Activated naive CD8-positive, alpha-beta T cell treated with anti-CD3 and anti-CD28 coated beads, Interleukin-2, amount 10 ng/mL, durations not matched to agents 7 days and 5 days (primary cell): ENCODE measurements at regions not wholly inside any gene's neighbourhood (a gene's known extent, or its start where the extent isn't known, plus 50 kb on each side); places are given as distances from the start of the nearest gene placed in this dataset.
"Not testable (repeated sequence)": the region's sequence is repeated elsewhere in the genome, so short reads cannot be mapped to it uniquely, and the experiment has no call there.

ENCODE experiments used
- ATAC-seq: fragments of 150-1000 bp; cut with Tn5 transposase; one replicate; pipeline ENCODE4 v1.10.0; 2021; ENCODE audit warnings: low read depth, moderate library complexity
- POLR2A ChIA-PET: fragments of 350-600 bp; sonication (Branson Sonifier 250); formaldehyde crosslinking; loops from one replicate; lab custom pipeline; 2021; ENCODE audit warnings: antibody characterized with exemption; lab: Charles Lee
- DNase-seq: peaks from one replicate; pipeline ENCODE4 v3.0.0; 2021
- H3K27ac Mint-ChIP-seq: one replicate; pipeline ENCODE4 v1.8.0; 2022; ENCODE audit warnings: mild to moderate bottlenecking, mixed read lengths
- H3K27me3 Mint-ChIP-seq: one replicate; pipeline ENCODE4 v1.8.0; 2022; ENCODE audit warnings: mild to moderate bottlenecking, moderate library complexity, mixed read lengths
- H3K36me3 Mint-ChIP-seq: one replicate; pipeline ENCODE4 v1.8.0; 2021; ENCODE audit warnings: mild to moderate bottlenecking, mixed read lengths
- H3K4me1 Mint-ChIP-seq: one replicate; pipeline ENCODE4 v1.8.0; 2021; ENCODE audit warnings: mixed read lengths
- H3K4me3 Mint-ChIP-seq: one replicate; pipeline ENCODE4 v1.8.0; 2022; ENCODE audit warnings: mild to moderate bottlenecking, moderate library complexity, mixed read lengths
- H3K9me3 Mint-ChIP-seq: one replicate; pipeline ENCODE4 v1.8.0; 2021; ENCODE audit warnings: mixed read lengths

DNA sequence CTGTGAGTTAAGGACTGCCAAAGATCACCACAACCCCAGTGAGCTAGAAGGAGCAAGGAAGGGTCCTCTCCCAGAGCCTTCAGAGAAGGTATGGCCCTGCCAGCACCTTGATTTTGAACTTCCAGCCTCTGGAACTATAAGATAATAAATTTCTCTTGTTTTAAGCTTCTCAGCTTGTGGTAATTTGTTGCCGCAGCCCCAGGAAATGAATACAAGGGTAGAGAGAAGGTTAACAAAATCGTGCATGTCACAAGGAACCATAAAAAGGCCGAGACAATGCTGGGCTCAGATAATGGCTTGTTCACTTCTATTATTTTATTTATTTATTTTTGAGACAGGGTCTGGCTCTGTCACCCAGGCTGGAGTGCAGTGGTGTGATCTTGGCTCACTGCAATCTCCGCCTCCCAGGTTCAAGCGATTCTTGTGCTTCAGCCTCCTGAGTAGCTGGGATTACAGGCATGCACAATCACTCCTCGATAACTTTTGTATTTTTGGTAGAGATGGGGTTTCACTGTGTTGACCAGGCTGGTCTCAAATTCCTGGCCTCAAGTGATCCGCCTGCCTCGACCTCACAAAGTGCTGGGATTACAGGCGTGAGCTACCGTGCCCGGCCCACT, 71.5 kb downstream of the WSB1 start:
- POLR2A ChIA-PET, H3K36me3 Mint-ChIP-seq, H3K4me3 Mint-ChIP-seq, H3K27me3 Mint-ChIP-seq, H3K27ac Mint-ChIP-seq, H3K4me1 Mint-ChIP-seq, H3K9me3 Mint-ChIP-seq, ATAC-seq, DNase-seq: not testable (repeated sequence)

DNA sequence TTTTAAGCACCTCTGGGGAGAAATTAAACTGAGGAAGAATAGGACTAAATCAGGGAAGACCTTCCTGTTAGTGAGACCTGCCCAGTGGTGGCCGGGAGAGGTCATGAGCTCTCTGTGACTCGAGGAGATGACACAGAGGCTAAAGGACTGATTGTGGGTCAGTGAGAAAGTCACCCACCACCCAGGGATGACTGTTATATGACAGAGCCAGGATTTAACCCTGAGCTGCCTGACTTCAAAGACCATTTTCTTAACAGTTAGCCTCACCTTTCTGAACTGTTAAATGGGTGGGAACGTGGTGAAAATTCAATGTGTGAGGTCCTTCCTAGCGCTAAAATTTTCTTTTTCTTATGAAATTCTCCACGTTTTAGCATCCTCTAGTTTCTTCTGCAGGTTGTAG, 72.5 kb downstream of the WSB1 start:
- H3K27me3 Mint-ChIP-seq = peaks cover 11% of the 10 kb centered on the region
- DNase-seq = no peak
- no peak overlapping the region for H3K4me3 Mint-ChIP-seq
- H3K9me3 Mint-ChIP-seq = peaks cover 6% of the 10 kb centered on the region
- no peak overlapping the region for H3K27ac Mint-ChIP-seq
- no peak for ATAC-seq
- POLR2A ChIA-PET = no interaction called here
- H3K36me3 Mint-ChIP-seq = no peaks in the 10 kb centered on the region
- no peaks in the 10 kb centered on the region for H3K4me1 Mint-ChIP-seq

GRCh38 chr17:27367121-27367981, 73.4 kb downstream of the WSB1 start:
- H3K9me3 Mint-ChIP-seq = peaks cover 11% of the 10 kb centered on the region
- H3K4me3 Mint-ChIP-seq = no peak overlapping the region
- no peak for DNase-seq
- H3K27ac Mint-ChIP-seq = no peak overlapping the region
- H3K27me3 Mint-ChIP-seq = peaks cover 17% of the 10 kb centered on the region
- H3K4me1 Mint-ChIP-seq = no peaks in the 10 kb centered on the region
- ATAC-seq = no peak
- POLR2A ChIA-PET = no interaction called here
- H3K36me3 Mint-ChIP-seq = no peaks in the 10 kb centered on the region

DNA sequence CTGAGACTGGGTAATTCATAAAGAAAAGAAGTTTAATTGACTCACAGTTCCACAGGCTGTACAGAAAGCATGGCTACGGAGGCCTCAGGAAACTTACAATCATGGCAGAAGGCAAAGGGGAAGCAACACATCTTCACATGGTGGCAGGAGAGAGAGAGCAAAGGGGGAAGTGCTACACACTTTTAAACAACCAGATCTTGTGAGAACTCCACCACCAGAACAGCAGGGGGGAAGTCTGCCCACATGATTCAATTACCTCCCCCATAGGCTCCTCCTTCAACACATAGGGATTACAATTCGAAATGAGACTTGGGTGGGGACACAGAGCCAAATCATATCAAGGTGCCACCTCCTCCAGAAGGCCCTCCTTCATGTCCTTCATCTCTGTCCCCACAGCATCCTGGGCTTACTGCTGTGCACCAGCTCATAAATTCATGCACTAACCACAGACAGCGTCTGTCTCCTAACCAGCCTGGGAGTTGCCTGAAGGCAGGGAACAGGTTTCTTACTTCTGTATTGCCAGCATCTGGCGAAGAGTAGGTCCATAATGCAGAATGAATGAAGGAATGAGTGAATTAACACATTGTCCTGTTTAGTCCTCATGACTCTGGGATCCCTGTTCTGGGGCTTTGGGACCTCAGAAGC, 74.4 kb downstream of the WSB1 start:
- no peak overlapping the region for H3K4me3 Mint-ChIP-seq
- peaks cover 22% of the 10 kb centered on the region for H3K27me3 Mint-ChIP-seq
- H3K36me3 Mint-ChIP-seq = no peaks in the 10 kb centered on the region
- H3K9me3 Mint-ChIP-seq = peaks cover 14% of the 10 kb centered on the region
- POLR2A ChIA-PET = no interaction called here
- no peak for DNase-seq
- no peak for ATAC-seq
- no peaks in the 10 kb centered on the region for H3K4me1 Mint-ChIP-seq
- no peak overlapping the region for H3K27ac Mint-ChIP-seq

GRCh38 chr17:27368980-27369379, 75.1 kb downstream of the WSB1 start:
- H3K27ac Mint-ChIP-seq = no peak overlapping the region
- H3K9me3 Mint-ChIP-seq = peaks cover 17% of the 10 kb centered on the region
- POLR2A ChIA-PET = no interaction called here
- H3K4me1 Mint-ChIP-seq = no peaks in the 10 kb centered on the region
- no peaks in the 10 kb centered on the region for H3K36me3 Mint-ChIP-seq
- peaks cover 22% of the 10 kb centered on the region for H3K27me3 Mint-ChIP-seq
- no peak for ATAC-seq
- no peak for DNase-seq
- no peak overlapping the region for H3K4me3 Mint-ChIP-seq

- no peak overlapping the region for H3K27ac Mint-ChIP-seq
- peaks cover 22% of the 10 kb centered on the region for H3K9me3 Mint-ChIP-seq
- peaks cover 24% of the 10 kb centered on the region for H3K27me3 Mint-ChIP-seq
- POLR2A ChIA-PET = no interaction called here
- no peak for DNase-seq
- no peak for ATAC-seq
- no peaks in the 10 kb centered on the region for H3K4me1 Mint-ChIP-seq
- H3K4me3 Mint-ChIP-seq = no peak overlapping the region
- H3K36me3 Mint-ChIP-seq = no peaks in the 10 kb centered on the region
These were observed 76.9 kb downstream of the WSB1 start for GRCh38 chr17:27370776-27371175.

- H3K4me3 Mint-ChIP-seq, ATAC-seq, H3K4me1 Mint-ChIP-seq, POLR2A ChIA-PET, H3K36me3 Mint-ChIP-seq, H3K27ac Mint-ChIP-seq, DNase-seq: not testable (repeated sequence)
- Mint-ChIP-seq H3K27me3 (peaks cover 28% of the 10 kb centered on the region), H3K9me3 (peaks cover 23% of the 10 kb centered on the region)
These were observed 79.8 kb downstream of the WSB1 start for GRCh38 chr17:27373695-27374094.

GRCh38 chr17:27376637-27377547, 79.4 kb upstream of the KSR1 start:
- peaks cover 30% of the 10 kb centered on the region for H3K27me3 Mint-ChIP-seq
- H3K4me1 Mint-ChIP-seq = peaks cover 3% of the 10 kb centered on the region
- peaks cover 14% of the 10 kb centered on the region for H3K9me3 Mint-ChIP-seq
- DNase-seq (no peak), ATAC-seq (no peak)
- H3K36me3 Mint-ChIP-seq = no peaks in the 10 kb centered on the region
- no peak overlapping the region for H3K4me3 Mint-ChIP-seq
- no peak overlapping the region for H3K27ac Mint-ChIP-seq
- POLR2A ChIA-PET = no interaction called here

DNA sequence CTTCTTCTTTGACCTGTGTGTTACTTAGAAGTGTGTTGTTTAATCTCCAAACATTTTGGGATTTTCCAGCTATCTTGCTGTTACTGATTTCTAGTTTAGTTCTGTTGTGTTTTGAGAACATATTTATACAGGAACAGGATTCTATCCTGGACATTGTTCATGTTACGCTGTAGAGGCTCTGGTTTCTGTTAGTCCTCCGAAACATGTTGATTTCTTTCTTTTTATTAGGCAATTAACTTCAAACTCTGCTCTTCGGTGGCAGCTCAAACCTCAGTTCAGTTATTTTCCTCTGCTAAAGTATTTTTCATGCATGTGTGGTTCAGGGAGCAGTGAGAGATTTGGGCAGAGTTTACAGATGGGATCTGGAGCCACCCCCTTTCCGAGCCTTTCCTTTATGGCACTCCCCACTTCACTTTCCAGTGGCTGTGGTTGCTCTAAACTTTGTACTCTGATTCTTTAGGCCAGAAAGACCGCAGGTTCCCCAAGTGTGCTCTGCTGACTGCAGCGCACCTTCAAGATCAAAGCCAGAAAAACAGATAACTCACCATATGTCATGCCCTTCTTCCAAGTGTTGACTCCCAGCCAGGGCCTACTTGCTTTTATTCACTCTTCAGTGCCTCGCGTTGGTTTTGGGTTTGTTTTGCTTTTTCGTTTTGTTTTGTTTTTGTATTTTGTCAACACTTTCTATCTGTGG, 77.6 kb upstream of the KSR1 start:
- Mint-ChIP-seq H3K27me3 (peaks cover 23% of the 10 kb centered on the region), H3K4me1 (peaks cover 3% of the 10 kb centered on the region), H3K4me3 (no peak overlapping the region), H3K27ac (no peak overlapping the region), H3K9me3 (peaks cover 6% of the 10 kb centered on the region), H3K36me3 (no peaks in the 10 kb centered on the region)
- POLR2A ChIA-PET = no interaction called here
- ATAC-seq (no peak), DNase-seq (no peak)

- ATAC-seq (no peak), DNase-seq (no peak)
- Mint-ChIP-seq H3K27ac (no peak overlapping the region), H3K9me3 (peaks cover 1% of the 10 kb centered on the region), H3K4me1 (peaks cover 3% of the 10 kb centered on the region), H3K4me3 (no peak overlapping the region), H3K27me3 (peaks cover 21% of the 10 kb centered on the region), H3K36me3 (no peaks in the 10 kb centered on the region)
- POLR2A ChIA-PET = no interaction called here
These were observed 76.2 kb upstream of the KSR1 start for GRCh38 chr17:27379888-27380533.

GRCh38 chr17:27380551-27380950, 75.7 kb upstream of the KSR1 start:
- H3K27me3 Mint-ChIP-seq = peaks cover 21% of the 10 kb centered on the region

GRCh38 chr17:27381007-27381501, 75.2 kb upstream of the KSR1 start:
- peak; percentile 87 for DNase-seq
- H3K27me3 Mint-ChIP-seq = peaks cover 21% of the 10 kb centered on the region
- peaks cover 1% of the 10 kb centered on the region for H3K9me3 Mint-ChIP-seq
- peaks cover 5% of the 10 kb centered on the region for H3K4me1 Mint-ChIP-seq
- no peaks in the 10 kb centered on the region for H3K36me3 Mint-ChIP-seq
- ATAC-seq = peak; percentile 80
- H3K27ac Mint-ChIP-seq = no peak overlapping the region
- H3K4me3 Mint-ChIP-seq = no peak overlapping the region
- POLR2A ChIA-PET = no interaction called here

More at GRCh38 chr17:27380551-27380950, 75.7 kb upstream of the KSR1 start:
- Mint-ChIP-seq H3K36me3 (no peaks in the 10 kb centered on the region), H3K9me3 (peaks cover 1% of the 10 kb centered on the region), H3K4me3 (no peak overlapping the region), H3K27ac (no peak overlapping the region), H3K4me1 (peaks cover 3% of the 10 kb centered on the region)
- POLR2A ChIA-PET = no interaction called here
- DNase-seq (no peak), ATAC-seq (no peak)
